ENCODE measurements at regions not wholly inside any gene's neighbourhood (a gene's known extent, or its start where the extent isn't known, plus 50 kb on each side); places are given as distances from the start of the nearest gene placed in this dataset.

DNA sequence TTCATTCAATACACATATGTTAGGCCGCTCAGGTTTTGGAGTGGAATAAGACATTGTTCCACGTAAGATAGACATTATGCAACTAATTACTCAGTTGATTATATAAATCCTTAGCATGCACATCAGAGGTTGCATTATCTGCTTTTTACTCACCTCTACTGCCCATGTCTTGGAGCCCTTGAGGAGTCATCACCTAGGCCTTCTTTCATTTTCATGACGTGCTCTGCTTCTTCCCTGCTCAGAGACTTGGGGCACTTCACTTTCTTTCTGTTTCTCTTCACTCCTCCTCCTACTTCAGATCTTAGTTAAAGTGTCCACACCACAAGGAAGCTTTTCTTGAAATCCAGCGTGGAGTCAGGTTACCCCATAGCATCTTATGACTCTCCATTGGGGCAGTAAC, 241.1 kb downstream of the TLR4 start:
- DNase-seq: no peak

DNA sequence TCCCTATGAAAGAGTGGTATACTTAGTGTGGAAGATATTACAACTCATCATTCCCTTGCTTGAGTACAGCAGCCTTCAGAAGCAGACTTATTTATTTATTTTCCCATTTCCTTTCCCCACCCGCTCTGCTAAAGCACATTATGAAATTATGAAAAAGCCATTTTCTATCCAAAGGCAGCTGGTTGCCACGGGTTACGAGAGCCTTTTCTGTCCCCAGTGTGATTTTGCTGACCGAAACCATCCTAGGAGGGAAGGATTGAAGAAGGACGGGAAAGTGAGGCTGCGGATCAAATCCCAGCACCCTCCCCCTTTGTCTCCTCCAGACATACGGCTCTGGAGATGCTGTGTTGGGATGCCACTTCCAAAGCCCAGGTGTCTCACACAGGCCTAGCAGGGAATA, 246.9 kb downstream of the TLR4 start:
- no peak for DNase-seq

GRCh38 chr9:117952581-117952980, 248.4 kb downstream of the TLR4 start:
- no peak for DNase-seq

GRCh38 chr9:117957267-117957666, 253.1 kb downstream of the TLR4 start:
- DNase-seq: no peak

DNA sequence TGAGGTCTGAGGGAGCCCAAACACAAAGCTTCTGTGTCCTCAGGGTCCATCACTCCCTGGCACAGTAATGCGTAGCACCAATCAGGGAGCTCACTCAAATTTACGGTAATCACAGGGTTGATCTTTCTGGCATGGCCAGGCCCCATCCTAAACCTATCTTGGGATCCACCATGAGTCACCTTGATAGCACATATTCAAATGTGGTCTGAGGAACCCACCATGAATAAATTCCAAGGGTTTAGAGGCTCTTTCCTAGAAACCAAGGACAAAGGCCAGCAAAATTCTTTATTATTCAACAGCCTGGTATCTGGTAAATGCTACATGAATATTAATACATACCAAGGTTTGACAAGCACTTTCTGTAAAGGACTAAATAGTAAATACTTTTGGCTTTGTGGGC, 254.5 kb downstream of the TLR4 start:
- no peak for DNase-seq

DNA sequence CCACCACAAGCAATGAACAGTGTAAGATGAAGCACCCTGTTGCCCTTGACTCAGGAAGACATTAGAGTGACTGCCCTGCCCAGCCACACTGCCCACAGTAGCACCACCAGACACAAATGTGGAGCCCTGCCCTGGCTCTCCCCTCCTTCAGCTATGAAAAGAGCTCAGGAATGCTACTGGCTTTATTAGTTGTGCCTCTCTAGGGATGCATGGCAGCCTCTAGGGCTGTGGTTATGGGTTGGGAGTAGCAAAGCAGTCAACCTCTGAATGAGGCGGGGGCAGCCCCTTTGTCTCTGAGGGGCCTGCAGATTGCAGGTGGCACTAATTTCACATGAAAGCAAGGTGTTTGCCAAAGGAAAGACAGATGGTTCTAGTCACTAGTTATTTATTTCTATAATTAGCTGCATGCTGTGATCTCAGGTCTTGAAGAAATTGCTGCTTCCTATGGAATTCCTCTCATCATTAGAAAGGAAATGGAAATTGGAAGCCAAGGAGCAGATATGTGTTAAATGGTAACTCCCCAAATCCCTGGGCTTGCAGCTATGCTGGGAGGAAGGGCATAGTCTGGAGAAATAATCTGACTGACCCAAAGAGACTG, 259.4 kb downstream of the TLR4 start:
- no peak for DNase-seq

DNA sequence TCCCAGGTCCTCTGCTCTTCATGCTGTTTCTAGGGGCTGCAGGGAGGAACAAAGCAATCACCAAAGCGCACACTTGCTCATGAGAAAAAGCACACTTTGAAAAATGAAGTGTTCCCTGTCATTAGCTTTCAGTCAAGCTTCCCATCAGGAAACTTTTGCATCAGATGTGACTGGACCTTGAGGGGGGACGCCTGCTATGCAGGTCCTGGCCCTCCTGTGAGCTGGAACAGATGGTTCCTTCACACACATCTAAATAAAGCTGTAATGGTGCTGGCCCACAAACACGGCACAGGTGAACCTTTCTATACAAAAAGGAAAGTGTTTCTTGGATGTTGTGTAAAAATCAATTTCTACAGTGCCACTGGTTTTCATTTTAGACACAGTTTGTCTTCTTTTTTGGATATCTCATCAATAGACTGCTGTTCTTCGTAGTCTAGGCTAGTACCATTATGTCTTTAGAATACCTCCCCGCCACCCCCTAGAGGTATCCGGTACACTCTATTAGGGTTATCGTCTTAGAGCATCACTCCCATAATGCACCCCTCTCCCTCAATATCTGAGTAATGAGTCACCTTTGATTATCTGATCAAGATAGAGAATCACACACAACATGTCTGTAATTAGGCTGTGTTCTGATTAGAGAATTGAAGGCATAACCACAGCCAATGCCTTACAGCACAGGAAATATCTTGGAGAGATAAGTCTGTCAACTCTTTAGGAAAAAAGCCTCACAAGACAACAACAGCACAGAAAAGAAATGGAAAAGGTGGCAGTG, 266.3 kb downstream of the TLR4 start:
- DNase-seq: no peak

DNA sequence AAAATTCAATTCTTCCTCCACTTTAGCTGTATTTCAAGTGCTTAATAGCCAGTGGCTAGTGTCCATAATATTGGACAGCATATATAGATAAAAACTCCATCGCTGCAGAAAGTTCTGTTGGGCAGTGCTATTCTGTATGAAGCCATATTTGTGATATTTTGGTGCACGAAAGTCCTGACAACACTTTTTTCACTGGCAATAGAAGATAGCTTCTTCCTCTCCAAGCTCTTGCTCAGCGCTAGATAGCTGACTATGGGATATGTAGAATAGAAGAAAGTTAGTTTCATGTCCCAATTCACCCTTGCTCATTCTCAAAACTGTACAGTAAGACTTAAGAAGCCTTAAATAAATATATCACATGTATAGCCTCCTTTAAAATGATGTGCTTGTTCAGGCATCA, 269.9 kb downstream of the TLR4 start:
- no peak for DNase-seq

DNA sequence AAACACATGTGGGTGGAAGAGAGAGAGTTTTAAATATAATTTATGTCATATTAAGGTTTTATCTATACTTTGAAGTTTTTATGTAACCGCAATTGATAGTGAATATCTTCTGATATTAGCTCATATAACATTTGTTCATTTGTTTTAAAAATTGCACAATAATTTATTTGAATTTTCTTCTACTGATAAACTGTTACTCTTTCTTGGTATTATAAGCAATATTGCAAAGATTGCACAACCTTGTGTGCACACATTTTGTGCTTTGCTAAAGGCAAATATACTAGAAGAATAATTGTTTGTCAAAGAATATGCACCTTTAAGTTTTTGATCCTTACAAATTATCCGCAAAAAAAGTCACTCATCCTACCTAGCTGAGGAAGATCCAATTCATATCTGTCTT, 275.7 kb downstream of the TLR4 start:
- no peak for DNase-seq

DNA sequence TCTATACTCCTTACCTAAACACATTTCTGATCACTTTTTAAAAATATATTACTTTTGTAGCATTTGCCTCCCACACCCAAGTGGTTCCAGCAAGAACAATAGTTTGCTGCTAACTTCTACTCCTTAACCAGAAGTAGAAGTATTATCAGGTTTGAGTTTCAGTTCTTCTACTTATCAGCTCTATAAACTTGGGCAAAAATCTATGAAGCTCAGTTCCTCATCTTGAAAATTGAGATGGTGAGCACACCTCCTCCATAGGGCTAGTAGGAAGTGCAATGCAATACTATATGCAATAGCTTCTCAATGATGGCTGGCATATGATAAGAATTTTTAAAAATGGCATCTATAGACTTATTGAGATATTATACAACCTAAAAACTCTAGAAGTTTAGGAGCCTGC, 283.7 kb downstream of the TLR4 start:
- no peak for DNase-seq

DNA sequence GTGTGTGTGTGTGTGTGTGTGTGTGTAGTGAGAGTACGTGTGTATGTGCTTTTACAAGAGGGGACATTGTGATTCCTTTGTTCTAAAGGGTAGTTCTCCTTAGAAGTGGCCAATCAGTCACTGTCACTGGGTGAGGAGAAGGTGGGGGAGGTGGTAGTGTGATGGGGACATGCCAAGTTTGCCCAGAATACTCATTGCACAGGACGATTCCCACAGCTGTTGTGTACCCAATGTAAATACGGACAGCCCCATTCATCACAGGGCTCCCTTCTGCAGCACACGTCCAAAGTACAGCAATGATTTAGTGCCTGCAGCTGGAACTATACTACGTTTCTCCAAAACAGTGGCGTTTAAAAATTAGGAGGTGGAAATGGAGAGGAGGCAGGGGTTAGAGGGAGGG, 287.8 kb downstream of the TLR4 start:
- DNase-seq: no peak

DNA sequence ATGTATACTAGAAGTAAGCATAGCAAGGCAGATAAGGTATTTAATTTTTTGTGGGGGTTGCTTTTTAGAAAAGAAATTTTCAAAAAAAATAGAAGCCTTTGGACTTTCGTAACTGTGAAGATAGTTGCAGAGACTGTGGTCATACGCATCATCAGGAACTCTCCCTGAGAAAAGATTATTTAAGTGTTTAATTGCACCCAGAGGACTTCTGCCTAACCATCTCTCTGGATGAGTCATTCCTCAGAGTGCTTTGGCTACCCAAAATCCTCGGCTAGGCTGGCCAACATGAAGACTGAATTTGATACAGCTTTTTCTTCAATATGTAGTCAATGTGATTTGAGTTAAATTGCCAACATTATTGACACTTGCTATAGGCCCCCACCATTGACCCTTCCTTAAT, 296.4 kb downstream of the TLR4 start:
- no peak for DNase-seq

- DNase-seq: no peak
Measured at GRCh38 chr9:118003240-118003639, 299.0 kb downstream of the TLR4 start.

- DNase-seq: no peak
Measured at GRCh38 chr9:118008246-118008645, 304.0 kb downstream of the TLR4 start.

- DNase-seq: no peak
Measured at GRCh38 chr9:118009614-118010013, 305.4 kb downstream of the TLR4 start.

DNA sequence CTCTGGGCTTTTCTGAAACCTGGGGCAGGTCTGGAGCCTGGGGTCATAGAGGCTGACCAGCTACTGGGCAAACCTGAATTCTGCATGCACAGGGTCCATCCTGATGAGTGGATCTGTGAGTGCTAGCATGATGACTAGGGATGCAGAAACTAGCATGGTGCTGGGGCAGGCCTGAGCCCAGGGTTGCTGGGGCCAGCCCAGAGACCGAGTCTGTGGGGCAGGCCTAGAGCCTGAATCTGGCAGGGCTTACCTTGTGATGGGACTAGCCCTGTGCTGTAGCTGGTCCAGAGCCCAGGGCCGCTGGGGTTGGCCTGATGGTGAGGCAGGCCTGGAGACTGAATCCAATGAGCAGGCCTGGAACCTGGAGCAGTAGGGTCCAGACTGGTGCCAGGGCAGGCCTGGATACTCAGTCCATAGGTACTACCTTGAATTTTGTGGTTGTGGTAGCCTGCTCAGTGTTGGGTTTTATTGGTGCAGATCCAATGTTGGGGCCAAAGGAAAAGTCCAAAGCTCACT, 313.5 kb downstream of the TLR4 start:
- DNase-seq: no peak

DNA sequence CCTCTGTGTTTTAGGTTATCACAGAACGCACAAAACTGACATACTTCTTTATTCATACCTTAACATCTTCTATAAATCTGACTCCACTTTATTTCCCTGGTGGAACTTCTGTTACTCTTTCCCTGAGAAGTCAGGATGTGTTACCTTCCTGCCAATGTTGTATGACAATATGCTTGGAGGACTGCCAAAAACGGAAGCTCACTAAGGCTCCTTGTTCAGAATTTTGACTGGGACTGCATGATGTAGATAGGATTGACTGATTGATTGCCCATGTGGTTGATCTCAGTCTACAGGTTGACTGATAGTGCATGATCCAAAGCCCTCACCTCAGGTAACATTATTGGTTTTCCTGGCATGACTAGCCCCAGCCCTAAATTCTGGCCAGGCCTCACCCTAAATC, 319.4 kb downstream of the TLR4 start:
- no peak for DNase-seq

DNA sequence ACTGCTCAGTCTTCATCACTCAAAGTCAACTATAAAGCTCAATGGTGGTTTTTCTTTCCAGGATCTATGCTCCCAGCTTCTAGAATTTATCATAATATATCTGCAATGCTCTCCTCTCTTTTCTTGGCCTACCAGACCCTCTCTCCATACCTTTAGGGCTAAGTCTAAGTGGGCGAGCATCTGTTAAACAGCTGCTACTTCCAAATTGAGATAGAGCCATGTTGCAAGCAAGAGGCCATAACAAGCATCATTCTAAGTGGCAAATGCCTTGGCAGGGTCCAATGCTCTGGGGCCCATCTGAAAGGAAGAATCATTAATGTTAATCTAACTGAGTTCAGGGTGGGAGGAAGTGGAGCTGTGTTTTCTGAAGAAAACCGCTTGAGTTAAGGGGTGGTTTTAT, 324.0 kb downstream of the TLR4 start:
- no peak for DNase-seq

DNA sequence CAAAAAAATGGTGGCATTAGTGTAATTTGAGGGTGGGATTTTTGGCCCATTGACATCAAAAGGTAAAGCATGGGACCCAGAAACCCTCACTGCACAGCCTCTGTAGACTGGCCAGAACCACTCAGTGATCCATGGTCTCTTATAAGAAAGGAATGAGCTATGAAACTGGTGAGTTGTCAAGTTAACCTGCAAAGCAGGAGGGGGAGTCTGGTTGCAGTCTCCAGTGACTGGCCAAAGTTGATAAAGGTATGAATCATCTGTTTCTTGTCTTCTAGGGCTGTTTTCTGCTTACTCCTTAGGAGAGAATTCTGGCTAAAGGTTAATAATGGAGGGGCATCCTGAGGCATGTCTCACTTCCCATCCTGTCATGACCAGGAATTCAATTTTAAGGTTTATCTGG, 325.2 kb downstream of the TLR4 start:
- DNase-seq: no peak

- DNase-seq: no peak
Measured at GRCh38 chr9:118034701-118035100, 330.5 kb downstream of the TLR4 start.

DNA sequence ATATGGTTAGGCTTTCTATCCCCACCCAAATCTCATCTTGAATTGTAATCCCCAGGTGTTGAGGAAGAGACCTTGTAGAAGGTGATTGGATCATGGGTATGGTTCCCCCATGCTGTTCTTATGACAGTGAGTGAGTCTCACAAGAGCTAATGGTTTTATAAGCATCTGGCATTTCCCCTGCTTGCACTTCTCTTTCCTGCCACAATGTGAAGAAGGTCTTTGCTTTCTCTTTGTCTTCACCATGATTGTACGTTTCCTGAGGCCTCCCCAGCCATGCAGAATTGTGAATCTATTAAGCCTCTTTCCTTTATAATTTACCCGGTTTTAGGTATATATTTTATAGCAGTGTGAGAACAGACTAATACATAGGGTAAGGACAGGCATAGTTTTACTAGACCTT, 334.5 kb downstream of the TLR4 start:
- DNase-seq: no peak

DNA sequence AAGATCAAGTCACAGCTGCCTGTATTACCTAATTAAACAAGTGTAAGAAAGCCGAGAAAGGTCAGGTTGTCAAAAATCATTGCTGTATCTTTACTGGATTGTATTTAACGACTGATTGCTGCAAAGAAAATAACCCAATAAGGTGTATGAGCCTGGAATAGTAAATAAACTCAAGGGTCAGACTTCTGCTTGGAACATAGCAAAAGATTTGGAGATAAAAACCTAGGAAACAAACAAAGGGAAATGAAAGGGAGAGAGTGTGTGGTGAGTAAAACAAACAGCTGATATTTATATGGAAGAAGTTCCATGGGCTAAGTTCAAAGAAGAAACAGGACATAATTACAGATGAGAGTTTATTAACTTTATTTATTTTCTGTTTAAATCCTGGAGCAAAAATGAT, 354.0 kb downstream of the TLR4 start:
- no peak for DNase-seq

GRCh38 chr9:118059484-118060278, 355.5 kb downstream of the TLR4 start:
- no peak for DNase-seq

DNA sequence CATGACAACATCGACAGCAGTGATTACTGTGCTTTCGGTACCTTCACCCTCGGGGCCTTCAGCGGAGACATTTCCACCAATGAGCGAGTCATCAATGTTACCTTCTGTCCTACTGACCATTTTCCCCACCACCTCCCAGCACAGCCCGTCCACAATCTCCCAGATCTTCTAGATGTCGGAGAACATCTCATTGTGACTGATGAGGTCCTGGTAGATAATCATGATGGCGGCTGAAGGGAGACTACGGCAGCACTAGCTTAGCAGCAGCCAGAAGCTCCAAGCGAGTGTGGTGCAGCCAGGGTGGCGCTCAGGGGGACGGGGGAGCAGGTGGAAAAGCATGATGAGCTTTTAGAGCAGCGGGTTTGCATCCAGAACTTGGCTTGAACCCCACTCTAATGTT, 379.0 kb downstream of the TLR4 start:
- no peak for DNase-seq

All from CD4-positive, alpha-beta T cell treated with Interleukin-4 for 4 hours (primary cell).